Suprapubic skin (tissue), 3 donors: ENCODE measurements at regions not wholly inside any gene's neighbourhood (a gene's known extent, or its start where the extent isn't known, plus 50 kb on each side); places are given as distances from the start of the nearest gene placed in this dataset.

ENCODE experiments used
- CTCF ChIP-seq, 2 donors: fragments of 200-600 bp in 1 of 2; fragments of 450-650 bp in 1 of 2; sonication (generic) in 1 of 2; IDR thresholded peaks; one replicate each; pipeline ENCODE4 v1.5.1; 2016 to 2019; ENCODE audit warnings: antibody characterized with exemption in 2 of 2, mild to moderate bottlenecking in 1 of 2, moderate library complexity in 1 of 2
- POLR2A ChIP-seq, 2 donors: fragments of 450-650 bp; IDR thresholded peaks; one replicate each; pipeline ENCODE4 v1.6.1; 2017; ENCODE audit warnings: antibody characterized with exemption in 2 of 2, mild to moderate bottlenecking in 2 of 2, moderate library complexity in 2 of 2

- TF ChIP-seq POLR2A (IDR thresholded peaks at IDR 0.05) (no peak), CTCF (IDR thresholded peaks at IDR 0.05) (no peak)
These were observed 65.6 kb upstream of the RMST start for GRCh38 chr12:97397008-97397407.
